Endothelial cell of umbilical vein (primary cell): ENCODE measurements at regions not wholly inside any gene's neighbourhood (a gene's known extent, or its start where the extent isn't known, plus 50 kb on each side); places are given as distances from the start of the nearest gene placed in this dataset.

Experiments
- BruUV-seq: library from RNA; stranded (reverse); fragments of 400-500 nt; replicated peaks from 2 replicates; lab custom pipeline; 2021; lab: Mats Ljungman, UMichigan
- CTCF ChIA-PET: fragments of 300-600, 350-600 bp; sonication (Branson Sonifier 250); formaldehyde crosslinking; loops from one replicate; lab custom pipeline; 2021; ENCODE audit warnings: antibody characterized with exemption, inconsistent platforms; lab: Charles Lee
- POLR2A ChIA-PET: fragments of 300-600, 350-600 bp; sonication (Branson Sonifier 250); formaldehyde crosslinking; loops from one replicate; lab custom pipeline; 2021; ENCODE audit warnings: antibody characterized with exemption, inconsistent platforms; lab: Charles Lee
- DNase-seq: peaks from one replicate; pipeline ENCODE4 v3.0.0-alpha.2; 2011; ENCODE audit warnings: low read depth, low spot score
- FAIRE-seq: peaks from 2 replicates; lab custom pipeline; 2011; peaks lifted over from hg19 to GRCh38; lab: Jason Lieb, UNC
- H2AFZ ChIP-seq: 2 replicates; pipeline ENCODE4 v1.6.0; 2012; ENCODE audit warnings: low read depth, low read length, control low read depth, inconsistent platforms
- H3K27ac ChIP-seq: 2 replicates; pipeline ENCODE4 v1.5.1; 2011; ENCODE audit warnings: low read depth, mild to moderate bottlenecking, control low read depth, low read length, moderate library complexity; ENCODE audit not compliant: insufficient read depth
- H3K27me3 ChIP-seq, 2 experiments: 2 replicates each; pipeline versions ENCODE4 v1.6.0 to v1.6.1; 2011; ENCODE audit warnings: low read length in 2 of 2, mixed read lengths in 1 of 2; ENCODE audit not compliant: control insufficient read depth in 2 of 2, insufficient read depth in 2 of 2
- H3K36me3 ChIP-seq, 2 experiments: 2 replicates in 1 of 2; 3 replicates in 1 of 2; pipeline ENCODE4 v1.5.1; 2011; ENCODE audit warnings: low read length in 2 of 2, mild to moderate bottlenecking in 1 of 2, moderate library complexity in 1 of 2; ENCODE audit not compliant: control insufficient read depth in 2 of 2, insufficient read depth in 2 of 2; ENCODE audit errors: extremely low read depth in 1 of 2
- H3K4me1 ChIP-seq: 3 replicates; pipeline ENCODE4 v1.5.1; 2011; ENCODE audit warnings: mild to moderate bottlenecking, low read length; ENCODE audit not compliant: control insufficient read depth, insufficient read depth; ENCODE audit errors: extremely low read depth
- H3K4me2 ChIP-seq: 2 replicates; pipeline ENCODE4 v1.6.1; 2011; ENCODE audit warnings: low read length, control low read depth, mixed read lengths; ENCODE audit not compliant: insufficient read depth
- H3K4me3 ChIP-seq, 3 experiments: fragments of 200-600 bp in 1 of 3; sonication (generic), shearing (Covaris generic) in 1 of 3; replicated peaks in 1 of 3; 2 replicates each; pipeline ENCODE4 v1.5.1; 2011 to 2016; ENCODE audit warnings: control low read depth in 3 of 3, low read length in 3 of 3, mild to moderate bottlenecking in 2 of 3, inconsistent platforms in 1 of 3, low read depth in 1 of 3, moderate library complexity in 1 of 3; ENCODE audit not compliant: insufficient read depth in 1 of 3
- H3K79me2 ChIP-seq: 2 replicates; pipeline ENCODE4 v1.6.0; 2012; ENCODE audit warnings: low read length, inconsistent platforms; ENCODE audit not compliant: control insufficient read depth, insufficient read depth
- H3K9ac ChIP-seq: replicated peaks from 2 replicates; pipeline ENCODE3; 2011; ENCODE audit warnings: low read length, control low read depth; ENCODE audit not compliant: insufficient read depth; ENCODE audit errors: extremely low read depth
- H3K9me1 ChIP-seq: replicated peaks from 3 replicates; pipeline ENCODE4 v1.6.0; 2011; ENCODE audit warnings: mild to moderate bottlenecking, low read length; ENCODE audit not compliant: control insufficient read depth, insufficient read depth; ENCODE audit errors: extremely low read depth
- H3K9me3 ChIP-seq: replicated peaks from 2 replicates; pipeline ENCODE4 v1.5.1; 2012; ENCODE audit warnings: low read length, inconsistent platforms; ENCODE audit not compliant: control insufficient read depth, insufficient read depth
- H4K20me1 ChIP-seq: replicated peaks from 2 replicates; pipeline ENCODE3; 2011; ENCODE audit warnings: mild to moderate bottlenecking, low read length; ENCODE audit not compliant: control insufficient read depth, insufficient read depth; ENCODE audit errors: extremely low read depth
- EZH2 ChIP-seq: IDR thresholded peaks from 2 replicates; pipeline ENCODE4 v1.6.1; 2012; ENCODE audit warnings: borderline replicate concordance, low read depth, mild to moderate bottlenecking, moderate library complexity, low read length, inconsistent platforms; ENCODE audit not compliant: severe bottlenecking
- FOS ChIP-seq: IDR thresholded peaks from 2 replicates; pipeline ENCODE4 v1.6.1; 2011; ENCODE audit warnings: mild to moderate bottlenecking, low read length, moderate library complexity, borderline replicate concordance; ENCODE audit not compliant: insufficient read depth
- GATA2 ChIP-seq: IDR thresholded peaks from 2 replicates; pipeline ENCODE4 v1.7.0; 2011; ENCODE audit warnings: low read depth, mild to moderate bottlenecking, moderate library complexity, mixed read lengths, low read length; ENCODE audit not compliant: insufficient read length, insufficient read depth
- MAX ChIP-seq: IDR thresholded peaks from 2 replicates; pipeline ENCODE4 v1.6.1; 2011; ENCODE audit not compliant: insufficient read depth, insufficient read length
- MYC ChIP-seq: IDR thresholded peaks from one replicate; pipeline ENCODE4 v1.6.1; 2011; ENCODE audit warnings: mild to moderate bottlenecking, low read depth, low read length
- POLR2A ChIP-seq: IDR thresholded peaks from 2 replicates; pipeline ENCODE4 v1.6.1; 2012; ENCODE audit warnings: low read depth, mild to moderate bottlenecking, control low read depth, low read length
- POLR2AphosphoS5 ChIP-seq: IDR thresholded peaks from 2 replicates; pipeline ENCODE4 v1.6.1; 2012; ENCODE audit warnings: low read depth, mild to moderate bottlenecking, control low read depth, low read length, moderate library complexity; ENCODE audit not compliant: insufficient read depth
- dilution Hi-C: fragments of 300-500 bp; cut with MboI; formaldehyde crosslinking; loops from one replicate; pipeline ENCODE4 v1.15.0; 2019; ENCODE audit warnings: low sequenced_read_pairs; ENCODE audit not compliant: extremely low pct_ligation_motif_present
- intact Hi-C: fragments of 100-400 bp; cut with micrococcal nuclease; formaldehyde crosslinking; loops from one replicate; pipeline ENCODE4 v1.10.0; 2022

- BruUV-seq: no TSS peak
- POLR2A ChIA-PET: no interaction called here
- dilution Hi-C loops: no loop called here
- H3K9ac ChIP-seq: no peak overlapping the region
- FAIRE-seq (no peak), DNase-seq (no peak)
- no peak overlapping the region for H3K27ac ChIP-seq
- H2AFZ ChIP-seq: no peak overlapping the region
- H4K20me1 ChIP-seq: no peaks in the 10 kb centered on the region
- no peaks in the 10 kb centered on the region for H3K9me3 ChIP-seq
- H3K4me3 ChIP-seq: no peak overlapping the region
- no peak overlapping the region for H3K4me2 ChIP-seq
- CTCF ChIA-PET: interaction anchor here (0.6 to 0.7 kb wide), 2 partner anchors 263 to 569 kb away, joined by 3 read pairs; no protein-coding TSS in a partner anchor
- no peaks in the 10 kb centered on the region for H3K27me3 ChIP-seq
- no peaks in the 10 kb centered on the region for H3K9me1 ChIP-seq
- no peaks in the 10 kb centered on the region for H3K4me1 ChIP-seq
- no peak for TF ChIP-seq POLR2A
- peak; percentile 56 for TF ChIP-seq GATA2
- TF ChIP-seq FOS: peak; percentile 21
- TF ChIP-seq POLR2AphosphoS5: no peak
- no peaks in the 10 kb centered on the region for H3K79me2 ChIP-seq
- intact Hi-C loops: no loop called here
- H3K36me3 ChIP-seq: no peaks in the 10 kb centered on the region
These were observed 522.0 kb downstream of the MFSD1 start for GRCh38 chr3:159323848-159324247.

- POLR2A ChIA-PET: no interaction called here
- intact Hi-C loops (no loop called here), dilution Hi-C loops (no loop called here)
- Histone ChIP-seq H3K9ac (no peak overlapping the region), H3K4me2 (no peak overlapping the region), H3K4me1 (no peaks in the 10 kb centered on the region), H4K20me1 (no peaks in the 10 kb centered on the region), H2AFZ (no peak overlapping the region), H3K27ac (no peak overlapping the region), H3K9me1 (no peaks in the 10 kb centered on the region), H3K79me2 (no peaks in the 10 kb centered on the region), H3K27me3 (no peaks in the 10 kb centered on the region), H3K4me3 (no peak overlapping the region), H3K9me3 (no peaks in the 10 kb centered on the region), H3K36me3 (no peaks in the 10 kb centered on the region)
- TF ChIP-seq EZH2: no peak
- no peak for TF ChIP-seq MAX
- no peak for TF ChIP-seq GATA2
- no peak for TF ChIP-seq FOS
- TF ChIP-seq MYC: no peak
- no peak for TF ChIP-seq POLR2AphosphoS5
- FAIRE-seq (no peak), DNase-seq (no peak)
- CTCF ChIA-PET: no interaction called here
- no TSS peak for BruUV-seq
These were observed 525.1 kb downstream of the MFSD1 start for GRCh38 chr3:159326998-159327397.
